Activated CD8-positive, alpha-beta memory T cell treated with anti-CD3 and anti-CD28 coated beads for 48 hours (primary cell): ENCODE measurements at regions not wholly inside any gene's neighbourhood (a gene's known extent, or its start where the extent isn't known, plus 50 kb on each side); places are given as distances from the start of the nearest gene placed in this dataset.
A peak's percentile ranks its signal among the peaks of the same experiment; 100 is the strongest.

ENCODE experiments used
- DNase-seq, 3 experiments: peaks; one replicate each; pipeline ENCODE4 v3.0.0-alpha.2; 2020; ENCODE audit warnings: low read depth in 2 of 3, low spot score in 2 of 3

DNA sequence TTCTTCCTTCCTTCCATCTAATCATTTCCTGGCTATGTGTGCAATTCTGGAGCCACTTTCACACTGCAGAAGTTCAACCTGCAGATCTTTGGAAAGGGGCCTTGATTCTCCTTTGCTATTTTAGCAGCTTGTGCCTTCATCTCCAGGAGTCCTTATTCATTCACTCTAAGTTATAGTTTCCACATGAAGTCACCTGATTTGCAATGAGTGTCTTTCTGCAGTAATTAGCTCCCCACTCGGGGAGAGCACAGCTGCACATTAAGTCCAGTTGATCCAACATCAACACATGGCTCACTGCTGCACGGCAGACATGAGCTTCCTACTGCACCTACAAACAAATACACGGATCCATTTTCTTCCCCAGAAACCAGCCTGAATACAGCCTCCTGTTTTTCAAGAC is 323.1 kb upstream of the TNP1 start:
- no peak for DNase-seq

DNA sequence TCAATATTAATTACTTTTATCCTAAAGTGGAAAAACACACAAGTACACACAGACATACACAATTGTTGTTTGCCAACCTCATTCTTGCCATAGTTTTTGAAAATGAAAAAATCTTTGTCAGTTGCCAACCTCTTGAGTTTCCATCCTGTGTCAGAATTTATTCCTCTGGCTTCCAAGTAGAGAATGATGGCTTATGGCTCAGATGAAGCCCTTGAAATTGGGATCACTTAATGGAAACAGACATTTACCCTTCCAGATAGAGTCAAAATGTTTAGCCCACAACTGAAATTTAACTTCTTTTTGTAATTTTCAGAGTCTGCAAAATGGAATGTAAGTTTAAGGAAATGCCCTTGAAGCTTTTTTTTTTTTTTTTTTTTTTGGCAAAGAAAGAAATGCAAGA is 321.6 kb upstream of the TNP1 start:
- DNase-seq: no peak

DNA sequence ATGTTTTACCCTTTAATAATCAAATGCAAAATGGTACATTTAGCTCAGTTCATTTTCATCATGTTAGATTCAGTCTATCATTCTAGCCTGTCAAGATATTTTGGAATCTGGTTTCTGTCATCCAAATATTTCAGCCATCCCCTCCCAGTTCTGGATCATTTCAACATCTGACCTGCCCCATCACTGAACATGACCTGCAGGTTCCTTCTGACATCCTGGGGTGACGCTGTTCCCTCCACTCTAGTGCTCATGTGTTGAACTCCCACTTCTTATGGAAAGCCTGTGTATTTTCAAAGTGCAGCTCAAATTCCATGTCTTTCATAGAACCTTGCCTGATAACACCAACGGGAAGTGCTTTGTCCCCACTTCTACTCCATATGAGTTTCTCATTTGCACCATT is 320.0 kb upstream of the TNP1 start:
- no peak for DNase-seq

- DNase-seq: no peak
Observed at GRCh38 chr2:217178341-217178740, 318.5 kb upstream of the TNP1 start.

GRCh38 chr2:217177720-217178119 is 317.9 kb upstream of the TNP1 start:
- no peak for DNase-seq

DNA sequence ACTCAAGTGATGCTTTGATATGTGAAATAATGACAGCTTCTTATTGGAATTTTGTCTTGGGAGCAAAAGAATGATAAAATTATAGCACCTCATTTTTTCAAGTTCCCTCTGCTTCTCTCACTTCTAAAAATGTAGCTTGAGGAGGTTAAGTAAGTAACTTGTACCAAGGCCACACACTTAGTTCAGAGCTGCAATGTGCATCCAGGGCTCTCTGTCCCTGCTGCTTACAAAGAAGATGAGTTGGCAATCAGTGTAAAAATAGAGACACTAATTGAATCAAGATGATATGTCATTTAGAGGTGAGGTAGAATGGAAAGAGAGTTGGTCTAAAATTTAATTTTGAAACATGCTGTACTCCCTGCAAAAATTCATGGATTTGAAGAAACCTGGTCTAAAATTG is 312.0 kb upstream of the TNP1 start:
- no peak for DNase-seq

GRCh38 chr2:217168496-217168895 is 308.6 kb upstream of the TNP1 start:
- DNase-seq: no peak

- DNase-seq: no peak
Observed at GRCh38 chr2:217167531-217167930, 307.7 kb upstream of the TNP1 start.

DNA sequence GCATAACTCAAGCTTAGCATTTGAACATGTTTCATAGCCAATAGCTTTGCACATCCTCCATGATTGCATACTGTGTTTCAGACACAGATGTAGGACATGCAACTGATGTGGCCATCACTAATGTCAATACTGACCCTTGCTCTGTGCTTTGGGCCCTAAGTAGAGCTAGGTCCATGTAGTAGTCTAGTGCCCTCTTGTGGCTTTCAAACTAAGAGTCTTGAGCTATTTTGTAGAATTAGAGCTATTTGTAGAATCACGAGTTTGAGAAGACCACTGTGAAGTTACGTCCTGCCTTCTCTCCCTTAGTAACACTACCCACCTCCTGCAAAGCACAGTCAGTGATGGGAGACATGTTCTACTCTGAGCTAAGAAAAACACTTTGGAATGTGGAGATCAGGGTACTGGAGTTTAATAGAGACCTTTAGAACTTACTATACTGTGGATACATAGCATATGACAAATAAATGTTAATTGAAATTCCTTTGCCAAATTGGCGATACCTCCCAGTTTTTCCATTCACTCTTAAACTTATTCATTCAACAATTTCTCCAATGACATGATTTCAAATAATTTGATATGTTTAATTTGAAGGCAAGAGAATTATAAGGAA is 306.5 kb upstream of the TNP1 start:
- no peak for DNase-seq

DNA sequence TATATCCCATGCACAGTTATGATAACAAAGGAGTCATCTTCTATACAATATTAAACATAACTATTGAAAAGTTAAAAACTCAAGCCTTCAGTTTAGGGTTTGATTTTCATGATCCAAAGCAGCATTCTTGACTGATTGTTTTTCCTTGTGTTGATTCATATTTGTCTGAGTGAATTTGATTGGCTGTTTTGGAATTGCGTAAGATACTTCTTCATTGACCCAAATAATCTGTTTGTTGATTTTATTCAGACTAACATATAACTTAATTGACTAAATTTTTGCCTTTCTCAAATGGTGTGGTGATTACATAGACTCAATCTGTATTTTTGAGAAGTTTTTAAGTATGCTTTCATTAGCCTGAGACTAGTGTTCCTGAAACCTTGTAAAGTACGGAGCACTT is 305.7 kb upstream of the TNP1 start:
- no peak for DNase-seq

GRCh38 chr2:217163987-217164386 is 304.1 kb upstream of the TNP1 start:
- no peak for DNase-seq

DNA sequence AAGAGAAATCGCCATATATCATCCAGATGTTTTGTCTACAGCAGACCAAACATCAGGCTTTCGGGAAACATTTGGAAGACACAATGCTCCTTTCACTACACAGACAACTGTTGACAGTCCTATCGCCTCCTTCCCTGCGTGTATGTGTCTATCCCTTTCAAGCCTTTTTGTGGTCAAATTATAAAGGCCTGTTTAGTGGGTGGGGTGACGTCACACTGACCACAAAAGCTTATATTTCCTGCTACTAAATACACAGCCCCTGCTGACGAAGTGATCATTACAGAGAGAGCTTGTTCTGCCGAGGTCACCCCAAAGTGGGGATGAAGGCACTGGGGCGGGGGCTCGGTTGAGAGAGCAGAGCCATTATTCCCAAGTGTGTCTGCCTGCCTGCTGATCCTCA is 302.7 kb upstream of the TNP1 start:
- peak in 2 of 3 experiments; percentile 5 to 30 for DNase-seq

- no peak for DNase-seq
Observed at GRCh38 chr2:217160978-217161973, 301.4 kb upstream of the TNP1 start.

GRCh38 chr2:217160103-217160743 is 300.4 kb upstream of the TNP1 start:
- no peak for DNase-seq

GRCh38 chr2:217158928-217159327 is 299.1 kb upstream of the TNP1 start:
- no peak for DNase-seq

GRCh38 chr2:217157581-217157980 is 297.7 kb upstream of the TNP1 start:
- DNase-seq: no peak

- no peak for DNase-seq
Observed at GRCh38 chr2:217156801-217157200, 296.9 kb upstream of the TNP1 start.

DNA sequence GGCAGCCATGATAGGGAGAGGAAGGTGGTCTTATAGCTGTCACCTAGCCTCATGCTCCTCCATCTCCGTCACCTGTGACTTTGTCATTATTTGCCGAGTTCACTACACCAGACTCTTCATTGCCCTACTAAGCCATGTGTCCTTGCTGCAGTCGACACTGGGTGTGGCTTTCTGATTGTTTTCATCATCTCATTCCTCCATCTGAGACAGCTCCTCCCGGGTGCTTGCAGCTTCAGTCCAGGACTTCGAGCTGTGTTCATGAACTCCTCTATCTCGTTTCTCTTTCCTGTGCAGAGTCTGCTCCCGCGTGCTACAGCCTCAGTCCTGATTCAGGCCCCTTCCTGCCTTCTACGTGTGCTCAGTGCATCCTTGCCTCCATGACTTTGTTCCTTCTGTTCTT is 295.1 kb upstream of the TNP1 start:
- no peak for DNase-seq

- DNase-seq: no peak
Observed at GRCh38 chr2:217153510-217153909, 293.6 kb upstream of the TNP1 start.

DNA sequence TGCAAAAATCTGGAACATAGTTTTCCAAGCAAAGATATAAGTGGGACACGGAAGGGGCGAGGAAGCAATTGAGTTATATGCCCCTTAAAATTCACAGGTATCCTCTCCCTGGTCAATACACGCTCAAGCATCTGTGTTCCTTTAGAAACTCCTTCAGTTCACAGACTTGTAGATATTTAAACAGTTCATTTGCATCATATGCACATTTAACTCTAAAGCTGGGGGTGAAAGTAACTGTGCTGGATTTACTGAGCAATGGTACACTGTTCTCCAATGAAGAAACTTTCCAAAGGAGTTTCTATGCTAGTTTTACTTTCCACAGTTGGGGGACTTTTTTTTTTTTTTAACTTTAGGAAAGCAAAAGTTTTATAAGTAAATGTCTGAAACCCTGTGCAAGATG is 293.0 kb upstream of the TNP1 start:
- no peak for DNase-seq

DNA sequence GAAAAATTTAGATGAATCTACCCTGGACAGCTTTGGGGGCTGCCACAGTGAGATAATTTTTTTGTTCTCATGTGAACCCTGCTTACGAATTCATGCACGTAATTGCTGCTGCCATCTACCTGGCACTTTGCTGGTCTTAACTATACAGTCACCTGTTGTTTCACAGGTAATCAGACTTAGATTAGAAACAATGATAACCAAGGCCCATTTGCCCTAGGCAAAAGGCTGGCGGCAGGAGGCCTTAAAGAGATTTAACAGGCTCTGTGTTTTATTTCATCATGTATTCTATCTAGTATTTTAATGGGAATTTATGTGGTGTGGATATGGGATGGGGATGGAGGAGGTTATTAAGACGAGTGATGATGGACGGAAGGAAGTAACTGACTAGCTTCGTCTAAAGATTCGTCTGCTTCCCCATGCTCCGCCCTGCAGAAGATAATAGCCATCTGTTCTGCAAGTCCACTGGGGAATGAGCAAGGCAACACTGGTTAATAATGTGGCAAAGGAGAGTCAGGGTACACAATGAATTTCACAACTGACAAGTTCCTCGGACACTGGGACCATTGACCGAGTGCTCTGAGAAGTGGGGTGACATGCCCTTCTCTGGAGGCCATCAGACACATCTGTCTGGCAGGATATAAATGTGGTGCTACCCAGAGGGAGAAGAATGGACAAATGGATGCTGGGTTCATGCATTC is 291.8 kb upstream of the TNP1 start:
- no peak for DNase-seq
